Choroid plexus epithelial cell (primary cell): ENCODE measurements at regions not wholly inside any gene's neighbourhood (a gene's known extent, or its start where the extent isn't known, plus 50 kb on each side); places are given as distances from the start of the nearest gene placed in this dataset.

ENCODE experiments used
- DNase-seq: peaks from one replicate; pipeline ENCODE4 v3.0.0-alpha.2; 2010; ENCODE audit warnings: low read depth
- H3K4me3 ChIP-seq: 2 replicates; pipeline ENCODE4 v1.5.1; 2011; ENCODE audit warnings: low read depth, mild to moderate bottlenecking, control low read depth, low read length, moderate library complexity
- CTCF ChIP-seq: conservative IDR thresholded peaks from 2 replicates; pipeline ENCODE4 v1.5.1; 2011; ENCODE audit warnings: low read depth, mild to moderate bottlenecking, control low read depth, inconsistent platforms, low read length, moderate library complexity

- DNase-seq = no peak
- no peak for TF ChIP-seq CTCF
- no peak overlapping the region for H3K4me3 ChIP-seq
Measured at GRCh38 chr21:31450980-31451379, 106.9 kb upstream of the TIAM1 start.

- TF ChIP-seq CTCF = no peak
- H3K4me3 ChIP-seq = no peak overlapping the region
- no peak for DNase-seq
Measured at GRCh38 chr21:31449921-31450535, 106.0 kb upstream of the TIAM1 start.

GRCh38 chr21:31448496-31448895, 104.4 kb upstream of the TIAM1 start:
- H3K4me3 ChIP-seq = no peak overlapping the region
- TF ChIP-seq CTCF = no peak
- DNase-seq = no peak

GRCh38 chr21:31447505-31447904, 103.4 kb upstream of the TIAM1 start:
- DNase-seq = peak; percentile 71
- H3K4me3 ChIP-seq = no peak overlapping the region
- TF ChIP-seq CTCF = no peak

GRCh38 chr21:31446226-31446855, 102.3 kb upstream of the TIAM1 start:
- no peak for TF ChIP-seq CTCF
- no peak for DNase-seq
- no peak overlapping the region for H3K4me3 ChIP-seq

GRCh38 chr21:31445137-31445536, 101.1 kb upstream of the TIAM1 start:
- no peak for TF ChIP-seq CTCF
- DNase-seq = no peak
- no peak overlapping the region for H3K4me3 ChIP-seq
